HG03066 (cell line): ENCODE measurements at regions not wholly inside any gene's neighbourhood (a gene's known extent, or its start where the extent isn't known, plus 50 kb on each side); places are given as distances from the start of the nearest gene placed in this dataset.

Experiments
- ATAC-seq: cut with Tn5 transposase; IDR thresholded peaks from one replicate; pipeline ENCODE4 v1.9.1; 2021; ENCODE audit warnings: low read depth; ENCODE audit not compliant: unreplicated experiment

GRCh38 chr15:96413657-96414056 is 83.2 kb downstream of the NR2F2 start:
- no peak for ATAC-seq

- no peak for ATAC-seq
These were observed 84.4 kb downstream of the NR2F2 start for GRCh38 chr15:96414875-96415274.

GRCh38 chr15:96415513-96416217 is 85.2 kb downstream of the NR2F2 start:
- ATAC-seq: no peak

- no peak for ATAC-seq
These were observed 85.9 kb downstream of the NR2F2 start for GRCh38 chr15:96416218-96416933.

- ATAC-seq: no peak
These were observed 86.6 kb downstream of the NR2F2 start for GRCh38 chr15:96416934-96417759.

GRCh38 chr15:96417760-96418130 is 87.2 kb downstream of the NR2F2 start:
- no peak for ATAC-seq

GRCh38 chr15:96418146-96418545 is 87.6 kb downstream of the NR2F2 start:
- no peak for ATAC-seq

GRCh38 chr15:96421178-96421601 is 90.7 kb downstream of the NR2F2 start:
- no peak for ATAC-seq

- ATAC-seq: no peak
These were observed 91.6 kb downstream of the NR2F2 start for GRCh38 chr15:96422125-96422524.

- no peak for ATAC-seq
These were observed 94.2 kb downstream of the NR2F2 start for GRCh38 chr15:96424674-96425073.

GRCh38 chr15:96428742-96429141 is 98.2 kb downstream of the NR2F2 start:
- ATAC-seq: no peak

GRCh38 chr15:96431786-96432185 is 101.3 kb downstream of the NR2F2 start:
- ATAC-seq: no peak

- no peak for ATAC-seq
These were observed 104.5 kb downstream of the NR2F2 start for GRCh38 chr15:96435022-96435421.

GRCh38 chr15:96435841-96436240 is 105.3 kb downstream of the NR2F2 start:
- no peak for ATAC-seq

GRCh38 chr15:96440978-96441377 is 110.5 kb downstream of the NR2F2 start:
- ATAC-seq: no peak

- ATAC-seq: no peak
These were observed 111.6 kb downstream of the NR2F2 start for GRCh38 chr15:96442076-96442475.

- no peak for ATAC-seq
These were observed 114.4 kb downstream of the NR2F2 start for GRCh38 chr15:96444865-96445264.

GRCh38 chr15:96448923-96449322 is 118.4 kb downstream of the NR2F2 start:
- ATAC-seq: no peak

GRCh38 chr15:96457841-96458240 is 127.3 kb downstream of the NR2F2 start:
- no peak for ATAC-seq

- no peak for ATAC-seq
These were observed 129.6 kb downstream of the NR2F2 start for GRCh38 chr15:96460106-96460505.
